ENCODE measurements at regions not wholly inside any gene's neighbourhood (a gene's known extent, or its start where the extent isn't known, plus 50 kb on each side); places are given as distances from the start of the nearest gene placed in this dataset.

DNA sequence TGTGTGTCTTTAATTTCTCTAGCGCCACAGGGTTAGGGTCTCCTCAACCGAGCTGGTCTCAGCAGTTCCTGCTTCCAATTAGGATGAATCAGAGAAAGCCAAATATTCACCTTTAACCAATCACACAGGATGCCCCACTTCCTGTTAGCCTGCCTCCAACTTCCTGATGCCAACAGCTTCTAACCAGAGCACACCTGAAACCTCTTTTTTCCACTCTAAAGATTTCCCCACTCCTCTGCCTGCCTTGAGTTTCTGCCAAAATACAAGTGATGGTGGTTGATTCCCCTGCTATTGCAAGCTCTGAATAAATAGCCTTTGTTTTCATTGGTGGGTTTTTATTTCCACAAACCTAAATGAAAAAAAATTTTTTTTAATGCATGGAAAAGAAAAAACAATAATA lies 144.7 kb upstream of the UST start:
- 86% methylated on average over 2 of the region's 2 CpGs for WGBS
- no peak for DNase-seq (ENCODE audit: low read depth in 6 of 9, low spot score in 9 of 9)
- H3K36me3 ChIP-seq (ENCODE audit: control insufficient read depth in 2 of 2, insufficient read depth in 2 of 2, low read length in 1 of 2): no peaks in the 10 kb centered on the region
- no peak overlapping the region for H3K4me3 ChIP-seq (ENCODE audit: low read length in 2 of 2)
- no peak overlapping the region for H3K27ac ChIP-seq (ENCODE audit: low read depth in 1 of 2, low read length in 1 of 2)
- no peaks in the 10 kb centered on the region for H3K4me1 ChIP-seq (ENCODE audit: control insufficient read depth in 2 of 2, insufficient read depth in 2 of 2, low read length in 2 of 2)
- no peaks in the 10 kb centered on the region for H3K27me3 ChIP-seq (ENCODE audit: control insufficient read depth in 2 of 2, insufficient read depth in 1 of 2, low read length in 1 of 2)
- peaks cover 0 to 4% of the 10 kb centered on the region in 2 donors for H3K9me3 ChIP-seq (ENCODE audit: control insufficient read depth in 2 of 2, insufficient read depth in 1 of 2, low read length in 1 of 2)

DNA sequence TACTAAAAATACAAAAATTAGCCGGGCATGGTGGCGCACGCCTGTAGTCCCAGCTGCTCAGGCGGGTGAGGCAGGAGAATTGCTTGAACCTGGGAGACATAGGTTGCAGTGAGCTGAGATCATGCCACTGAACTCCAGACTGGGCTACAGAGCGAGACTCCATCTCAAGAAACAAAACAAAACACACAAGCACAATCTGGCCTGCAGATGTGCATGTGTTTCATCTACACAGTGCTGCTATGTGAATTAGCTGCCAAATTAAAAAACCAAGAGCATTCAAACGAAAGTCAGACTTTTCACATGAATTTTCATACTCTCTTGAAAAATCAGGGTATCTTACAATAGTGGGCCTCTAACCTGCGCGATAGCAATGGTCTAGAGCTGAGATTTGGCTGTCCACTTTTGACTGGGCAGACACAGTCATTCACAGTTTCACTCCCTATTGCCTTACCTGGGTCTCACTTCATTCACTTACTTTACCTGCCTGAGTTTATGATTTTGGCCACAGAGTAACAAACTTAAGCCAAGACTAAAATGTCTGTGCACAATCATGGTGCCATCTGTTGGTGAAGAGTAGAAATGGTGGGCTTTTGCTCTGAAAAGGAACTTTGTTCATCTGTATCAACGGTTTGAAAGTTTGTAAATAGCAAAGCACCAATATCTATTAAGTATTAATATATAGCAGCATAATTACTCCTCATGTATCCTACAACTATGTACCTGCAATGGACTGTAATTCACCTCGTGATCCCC lies 138.5 kb upstream of the UST start:
- DNase-seq (ENCODE audit: low read depth in 6 of 9, low spot score in 9 of 9): peak in 1 of 9 donors; percentile 5
- WGBS: 84% methylated on average over 10 of the region's 10 CpGs
- Histone ChIP-seq H3K27me3 (ENCODE audit: control insufficient read depth in 2 of 2, insufficient read depth in 1 of 2, low read length in 1 of 2) (no peaks in the 10 kb centered on the region), H3K9me3 (ENCODE audit: control insufficient read depth in 2 of 2, insufficient read depth in 1 of 2, low read length in 1 of 2) (no peaks in the 10 kb centered on the region), H3K4me3 (ENCODE audit: low read length in 2 of 2) (no peak overlapping the region), H3K36me3 (ENCODE audit: control insufficient read depth in 2 of 2, insufficient read depth in 2 of 2, low read length in 1 of 2) (no peaks in the 10 kb centered on the region), H3K27ac (ENCODE audit: low read depth in 1 of 2, low read length in 1 of 2) (no peak overlapping the region), H3K4me1 (ENCODE audit: control insufficient read depth in 2 of 2, insufficient read depth in 2 of 2, low read length in 2 of 2) (no peaks in the 10 kb centered on the region)

GRCh38 chr6:148611213-148611612 lies 135.6 kb upstream of the UST start:
- Histone ChIP-seq H3K27me3 (ENCODE audit: control insufficient read depth in 2 of 2, insufficient read depth in 1 of 2, low read length in 1 of 2) (no peaks in the 10 kb centered on the region), H3K9me3 (ENCODE audit: control insufficient read depth in 2 of 2, insufficient read depth in 1 of 2, low read length in 1 of 2) (no peaks in the 10 kb centered on the region), H3K36me3 (ENCODE audit: control insufficient read depth in 2 of 2, insufficient read depth in 2 of 2, low read length in 1 of 2) (no peaks in the 10 kb centered on the region), H3K27ac (ENCODE audit: low read depth in 1 of 2, low read length in 1 of 2) (no peak overlapping the region), H3K4me3 (ENCODE audit: low read length in 2 of 2) (no peak overlapping the region), H3K4me1 (ENCODE audit: control insufficient read depth in 2 of 2, insufficient read depth in 2 of 2, low read length in 2 of 2) (no peaks in the 10 kb centered on the region)
- 94% methylated on average over 8 of the region's 8 CpGs for WGBS
- DNase-seq (ENCODE audit: low read depth in 6 of 9, low spot score in 9 of 9): no peak

DNA sequence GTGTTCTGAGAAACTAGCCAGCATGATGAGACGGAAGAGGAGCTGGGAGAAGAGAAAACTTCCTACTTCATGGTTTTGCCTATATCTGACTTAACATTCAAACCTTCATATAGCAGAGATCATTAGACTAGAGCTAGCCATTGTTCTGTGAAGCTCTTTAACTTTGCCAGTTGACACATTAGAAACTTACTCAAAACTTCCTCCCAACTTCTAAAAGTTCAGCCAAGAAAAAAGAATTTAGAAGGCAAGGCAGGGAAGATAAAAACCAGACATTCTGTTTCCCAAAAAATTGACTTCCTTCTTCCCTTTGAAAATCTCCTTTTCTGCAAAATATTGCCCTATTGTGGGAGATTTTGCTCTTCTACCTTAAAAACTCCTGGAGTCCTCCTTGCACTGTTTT lies 134.8 kb upstream of the UST start:
- Histone ChIP-seq H3K4me3 (ENCODE audit: low read length in 2 of 2) (no peak overlapping the region), H3K9me3 (ENCODE audit: control insufficient read depth in 2 of 2, insufficient read depth in 1 of 2, low read length in 1 of 2) (no peaks in the 10 kb centered on the region), H3K4me1 (ENCODE audit: control insufficient read depth in 2 of 2, insufficient read depth in 2 of 2, low read length in 2 of 2) (no peaks in the 10 kb centered on the region), H3K36me3 (ENCODE audit: control insufficient read depth in 2 of 2, insufficient read depth in 2 of 2, low read length in 1 of 2) (no peaks in the 10 kb centered on the region), H3K27ac (ENCODE audit: low read depth in 1 of 2, low read length in 1 of 2) (no peak overlapping the region), H3K27me3 (ENCODE audit: control insufficient read depth in 2 of 2, insufficient read depth in 1 of 2, low read length in 1 of 2) (no peaks in the 10 kb centered on the region)
- 98% methylated on average over 1 of the region's 1 CpG for WGBS
- DNase-seq (ENCODE audit: low read depth in 6 of 9, low spot score in 9 of 9): no peak

GRCh38 chr6:148614602-148615001 lies 132.2 kb upstream of the UST start:
- H3K9me3 ChIP-seq (ENCODE audit: control insufficient read depth in 2 of 2, insufficient read depth in 1 of 2, low read length in 1 of 2): no peaks in the 10 kb centered on the region
- H3K36me3 ChIP-seq (ENCODE audit: control insufficient read depth in 2 of 2, insufficient read depth in 2 of 2, low read length in 1 of 2): no peaks in the 10 kb centered on the region
- peaks cover 0 to 11% of the 10 kb centered on the region in 2 donors for H3K4me1 ChIP-seq (ENCODE audit: control insufficient read depth in 2 of 2, insufficient read depth in 2 of 2, low read length in 2 of 2)
- no peak for DNase-seq (ENCODE audit: low read depth in 6 of 9, low spot score in 9 of 9)
- no peak overlapping the region for H3K27ac ChIP-seq (ENCODE audit: low read depth in 1 of 2, low read length in 1 of 2)
- no peaks in the 10 kb centered on the region for H3K27me3 ChIP-seq (ENCODE audit: control insufficient read depth in 2 of 2, insufficient read depth in 1 of 2, low read length in 1 of 2)
- H3K4me3 ChIP-seq (ENCODE audit: low read length in 2 of 2): no peak overlapping the region
- 93% methylated on average over 3 of the region's 3 CpGs for WGBS

DNA sequence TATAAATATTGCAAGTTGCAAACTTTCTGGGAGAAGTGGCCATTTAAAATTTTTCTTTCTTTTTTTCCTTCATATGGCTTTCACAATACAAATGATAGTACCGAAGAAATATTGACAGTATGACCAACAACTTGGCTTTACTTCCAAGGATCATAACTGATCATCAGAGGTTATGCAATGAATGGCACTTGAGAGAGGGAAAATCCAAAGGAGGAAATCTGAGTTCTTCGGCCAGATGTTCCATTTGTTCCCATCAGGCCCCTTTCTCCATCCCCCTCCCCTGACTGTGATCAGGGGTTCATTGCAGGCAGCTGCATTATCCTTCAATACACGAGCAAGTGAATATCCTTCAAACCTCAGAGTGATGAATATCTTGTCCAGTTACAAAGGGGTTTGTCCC lies 130.0 kb upstream of the UST start:
- WGBS: 63% methylated on average over 3 of the region's 3 CpGs
- no peak overlapping the region for H3K4me3 ChIP-seq (ENCODE audit: low read length in 2 of 2)

GRCh38 chr6:148617530-148617929 lies 129.3 kb upstream of the UST start:
- DNase-seq (ENCODE audit: low read depth in 6 of 9, low spot score in 9 of 9): no peak
- Histone ChIP-seq H3K9me3 (ENCODE audit: control insufficient read depth in 2 of 2, insufficient read depth in 1 of 2, low read length in 1 of 2) (no peaks in the 10 kb centered on the region), H3K4me1 (ENCODE audit: control insufficient read depth in 2 of 2, insufficient read depth in 2 of 2, low read length in 2 of 2) (peaks cover 0 to 11% of the 10 kb centered on the region in 2 donors), H3K27ac (ENCODE audit: low read depth in 1 of 2, low read length in 1 of 2) (no peak overlapping the region), H3K27me3 (ENCODE audit: control insufficient read depth in 2 of 2, insufficient read depth in 1 of 2, low read length in 1 of 2) (no peaks in the 10 kb centered on the region), H3K36me3 (ENCODE audit: control insufficient read depth in 2 of 2, insufficient read depth in 2 of 2, low read length in 1 of 2) (no peaks in the 10 kb centered on the region), H3K4me3 (ENCODE audit: low read length in 2 of 2) (no peak overlapping the region)
- 94% methylated on average over 4 of the region's 4 CpGs for WGBS

More for the DNA sequence above, 130.0 kb upstream of the UST start:
- H3K36me3 ChIP-seq (ENCODE audit: control insufficient read depth in 2 of 2, insufficient read depth in 2 of 2, low read length in 1 of 2): no peaks in the 10 kb centered on the region
- no peaks in the 10 kb centered on the region for H3K9me3 ChIP-seq (ENCODE audit: control insufficient read depth in 2 of 2, insufficient read depth in 1 of 2, low read length in 1 of 2)
- H3K27ac ChIP-seq (ENCODE audit: low read depth in 1 of 2, low read length in 1 of 2): no peak overlapping the region
- peaks cover 0 to 11% of the 10 kb centered on the region in 2 donors for H3K4me1 ChIP-seq (ENCODE audit: control insufficient read depth in 2 of 2, insufficient read depth in 2 of 2, low read length in 2 of 2)
- DNase-seq (ENCODE audit: low read depth in 6 of 9, low spot score in 9 of 9): no peak
- no peaks in the 10 kb centered on the region for H3K27me3 ChIP-seq (ENCODE audit: control insufficient read depth in 2 of 2, insufficient read depth in 1 of 2, low read length in 1 of 2)

DNA sequence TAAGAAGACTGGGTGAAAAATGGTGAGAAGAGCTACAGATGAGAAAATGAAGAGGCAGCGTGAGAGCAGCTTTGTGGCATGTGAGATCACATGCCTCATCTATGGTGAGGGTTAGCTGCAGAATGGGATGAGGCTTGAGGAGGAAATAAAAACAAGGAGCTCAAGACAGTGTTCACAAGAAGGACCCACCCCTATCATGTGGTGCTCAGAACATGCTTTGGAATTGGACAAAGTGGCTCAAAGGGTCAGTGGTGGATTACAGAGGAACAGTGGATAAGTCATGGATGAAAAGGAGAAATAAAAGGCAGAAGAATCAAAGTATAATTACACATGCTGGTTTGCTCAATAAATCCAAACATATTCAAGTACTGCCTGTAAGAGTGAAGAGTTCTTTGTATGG lies 126.9 kb upstream of the UST start:
- 96% methylated on average over 1 of the region's 1 CpG for WGBS

GRCh38 chr6:148620579-148621298 lies 126.1 kb upstream of the UST start:
- Histone ChIP-seq H3K36me3 (ENCODE audit: control insufficient read depth in 2 of 2, insufficient read depth in 2 of 2, low read length in 1 of 2) (no peaks in the 10 kb centered on the region), H3K4me3 (ENCODE audit: low read length in 2 of 2) (no peak overlapping the region), H3K9me3 (ENCODE audit: control insufficient read depth in 2 of 2, insufficient read depth in 1 of 2, low read length in 1 of 2) (no peaks in the 10 kb centered on the region), H3K27me3 (ENCODE audit: control insufficient read depth in 2 of 2, insufficient read depth in 1 of 2, low read length in 1 of 2) (no peaks in the 10 kb centered on the region), H3K4me1 (ENCODE audit: control insufficient read depth in 2 of 2, insufficient read depth in 2 of 2, low read length in 2 of 2) (peaks cover 0 to 11% of the 10 kb centered on the region in 2 donors), H3K27ac (ENCODE audit: low read depth in 1 of 2, low read length in 1 of 2) (no peak overlapping the region)
- WGBS: 92% methylated on average over 5 of the region's 5 CpGs
- no peak for DNase-seq (ENCODE audit: low read depth in 6 of 9, low spot score in 9 of 9)

More for the DNA sequence above, 126.9 kb upstream of the UST start:
- H3K4me1 ChIP-seq (ENCODE audit: control insufficient read depth in 2 of 2, insufficient read depth in 2 of 2, low read length in 2 of 2): peaks cover 0 to 11% of the 10 kb centered on the region in 2 donors
- H3K36me3 ChIP-seq (ENCODE audit: control insufficient read depth in 2 of 2, insufficient read depth in 2 of 2, low read length in 1 of 2): no peaks in the 10 kb centered on the region
- H3K9me3 ChIP-seq (ENCODE audit: control insufficient read depth in 2 of 2, insufficient read depth in 1 of 2, low read length in 1 of 2): no peaks in the 10 kb centered on the region
- H3K27ac ChIP-seq (ENCODE audit: low read depth in 1 of 2, low read length in 1 of 2): no peak overlapping the region
- no peak overlapping the region for H3K4me3 ChIP-seq (ENCODE audit: low read length in 2 of 2)
- no peaks in the 10 kb centered on the region for H3K27me3 ChIP-seq (ENCODE audit: control insufficient read depth in 2 of 2, insufficient read depth in 1 of 2, low read length in 1 of 2)
- DNase-seq (ENCODE audit: low read depth in 6 of 9, low spot score in 9 of 9): no peak

Measured in thymus (tissue), 11 donors.